ENCODE measurements at regions not wholly inside any gene's neighbourhood (a gene's known extent, or its start where the extent isn't known, plus 50 kb on each side); places are given as distances from the start of the nearest gene placed in this dataset.

GRCh38 chr2:21607572-21607971 is 483.8 kb downstream of the TDRD15 start:
- H3K27ac ChIP-seq (ENCODE audit: low read depth, low read length), result no peak overlapping the region
- H3K9ac ChIP-seq (ENCODE audit: low read length), result no peak overlapping the region
- H3K36me3 ChIP-seq (ENCODE audit: insufficient read depth, low read length), result no peaks in the 10 kb centered on the region
- no peak overlapping the region for H3K4me3 ChIP-seq (ENCODE audit: low read depth in 1 of 2, low read length in 2 of 2)
- no peaks in the 10 kb centered on the region for H3K27me3 ChIP-seq (ENCODE audit: control insufficient read depth in 1 of 2, insufficient read depth in 2 of 2, low read length in 2 of 2)
- H3K4me1 ChIP-seq (ENCODE audit: insufficient read depth, low read length), result no peaks in the 10 kb centered on the region
- H3K9me3 ChIP-seq (ENCODE audit: low read length), result no peaks in the 10 kb centered on the region

- Histone ChIP-seq H3K4me1 (ENCODE audit: insufficient read depth, low read length) (no peaks in the 10 kb centered on the region), H3K9me3 (ENCODE audit: low read length) (no peaks in the 10 kb centered on the region), H3K27me3 (ENCODE audit: control insufficient read depth in 1 of 2, insufficient read depth in 2 of 2, low read length in 2 of 2) (no peaks in the 10 kb centered on the region), H3K27ac (ENCODE audit: low read depth, low read length) (no peak overlapping the region), H3K36me3 (ENCODE audit: insufficient read depth, low read length) (no peaks in the 10 kb centered on the region), H3K4me3 (ENCODE audit: low read depth in 1 of 2, low read length in 2 of 2) (no peak overlapping the region), H3K9ac (ENCODE audit: low read length) (no peak overlapping the region)
Observed at GRCh38 chr2:21610304-21610703, 486.5 kb downstream of the TDRD15 start.

GRCh38 chr2:21617885-21618434 is 494.2 kb downstream of the TDRD15 start:
- Histone ChIP-seq H3K4me3 (ENCODE audit: low read depth in 1 of 2, low read length in 2 of 2) (no peak overlapping the region), H3K4me1 (ENCODE audit: insufficient read depth, low read length) (no peaks in the 10 kb centered on the region), H3K27me3 (ENCODE audit: control insufficient read depth in 1 of 2, insufficient read depth in 2 of 2, low read length in 2 of 2) (no peaks in the 10 kb centered on the region), H3K9me3 (ENCODE audit: low read length) (no peaks in the 10 kb centered on the region), H3K27ac (ENCODE audit: low read depth, low read length) (no peak overlapping the region), H3K9ac (ENCODE audit: low read length) (no peak overlapping the region), H3K36me3 (ENCODE audit: insufficient read depth, low read length) (no peaks in the 10 kb centered on the region)

- no peaks in the 10 kb centered on the region for H3K36me3 ChIP-seq (ENCODE audit: insufficient read depth, low read length)
Observed at GRCh38 chr2:21620771-21621170, 497.0 kb downstream of the TDRD15 start.

GRCh38 chr2:21627938-21628337 is 504.2 kb downstream of the TDRD15 start:
- H3K4me1 ChIP-seq (ENCODE audit: insufficient read depth, low read length), result no peaks in the 10 kb centered on the region
- no peaks in the 10 kb centered on the region for H3K36me3 ChIP-seq (ENCODE audit: insufficient read depth, low read length)
- H3K27ac ChIP-seq (ENCODE audit: low read depth, low read length), result no peak overlapping the region
- H3K9ac ChIP-seq (ENCODE audit: low read length), result no peak overlapping the region
- H3K27me3 ChIP-seq (ENCODE audit: control insufficient read depth in 1 of 2, insufficient read depth in 2 of 2, low read length in 2 of 2), result no peaks in the 10 kb centered on the region
- H3K9me3 ChIP-seq (ENCODE audit: low read length), result no peaks in the 10 kb centered on the region
- H3K4me3 ChIP-seq (ENCODE audit: low read depth in 1 of 2, low read length in 2 of 2), result no peak overlapping the region

More at GRCh38 chr2:21620771-21621170, 497.0 kb downstream of the TDRD15 start:
- no peak overlapping the region for H3K27ac ChIP-seq (ENCODE audit: low read depth, low read length)
- no peaks in the 10 kb centered on the region for H3K4me1 ChIP-seq (ENCODE audit: insufficient read depth, low read length)
- H3K27me3 ChIP-seq (ENCODE audit: control insufficient read depth in 1 of 2, insufficient read depth in 2 of 2, low read length in 2 of 2), result no peaks in the 10 kb centered on the region
- no peak overlapping the region for H3K4me3 ChIP-seq (ENCODE audit: low read depth in 1 of 2, low read length in 2 of 2)
- no peak overlapping the region for H3K9ac ChIP-seq (ENCODE audit: low read length)
- H3K9me3 ChIP-seq (ENCODE audit: low read length), result no peaks in the 10 kb centered on the region

GRCh38 chr2:21633015-21633414 is 509.2 kb downstream of the TDRD15 start:
- Histone ChIP-seq H3K36me3 (ENCODE audit: insufficient read depth, low read length) (no peaks in the 10 kb centered on the region), H3K9ac (ENCODE audit: low read length) (no peak overlapping the region), H3K27ac (ENCODE audit: low read depth, low read length) (no peak overlapping the region), H3K9me3 (ENCODE audit: low read length) (no peaks in the 10 kb centered on the region), H3K27me3 (ENCODE audit: control insufficient read depth in 1 of 2, insufficient read depth in 2 of 2, low read length in 2 of 2) (no peaks in the 10 kb centered on the region), H3K4me3 (ENCODE audit: low read depth in 1 of 2, low read length in 2 of 2) (no peak overlapping the region), H3K4me1 (ENCODE audit: insufficient read depth, low read length) (no peaks in the 10 kb centered on the region)

- Histone ChIP-seq H3K4me1 (ENCODE audit: insufficient read depth, low read length) (no peaks in the 10 kb centered on the region), H3K27ac (ENCODE audit: low read depth, low read length) (no peak overlapping the region), H3K9me3 (ENCODE audit: low read length) (no peaks in the 10 kb centered on the region), H3K36me3 (ENCODE audit: insufficient read depth, low read length) (no peaks in the 10 kb centered on the region), H3K27me3 (ENCODE audit: control insufficient read depth in 1 of 2, insufficient read depth in 2 of 2, low read length in 2 of 2) (no peaks in the 10 kb centered on the region), H3K4me3 (ENCODE audit: low read depth in 1 of 2, low read length in 2 of 2) (no peak overlapping the region), H3K9ac (ENCODE audit: low read length) (no peak overlapping the region)
Observed at GRCh38 chr2:21633466-21633865, 509.7 kb downstream of the TDRD15 start.

GRCh38 chr2:21633911-21634310 is 510.1 kb downstream of the TDRD15 start:
- Histone ChIP-seq H3K36me3 (ENCODE audit: insufficient read depth, low read length) (no peaks in the 10 kb centered on the region), H3K4me1 (ENCODE audit: insufficient read depth, low read length) (no peaks in the 10 kb centered on the region), H3K9ac (ENCODE audit: low read length) (no peak overlapping the region), H3K27me3 (ENCODE audit: control insufficient read depth in 1 of 2, insufficient read depth in 2 of 2, low read length in 2 of 2) (no peaks in the 10 kb centered on the region), H3K27ac (ENCODE audit: low read depth, low read length) (no peak overlapping the region), H3K4me3 (ENCODE audit: low read depth in 1 of 2, low read length in 2 of 2) (no peak overlapping the region), H3K9me3 (ENCODE audit: low read length) (no peaks in the 10 kb centered on the region)

- Histone ChIP-seq H3K27me3 (ENCODE audit: control insufficient read depth in 1 of 2, insufficient read depth in 2 of 2, low read length in 2 of 2) (no peaks in the 10 kb centered on the region), H3K27ac (ENCODE audit: low read depth, low read length) (no peak overlapping the region), H3K9me3 (ENCODE audit: low read length) (no peaks in the 10 kb centered on the region), H3K36me3 (ENCODE audit: insufficient read depth, low read length) (no peaks in the 10 kb centered on the region), H3K9ac (ENCODE audit: low read length) (no peak overlapping the region), H3K4me1 (ENCODE audit: insufficient read depth, low read length) (no peaks in the 10 kb centered on the region), H3K4me3 (ENCODE audit: low read depth in 1 of 2, low read length in 2 of 2) (no peak overlapping the region)
Observed at GRCh38 chr2:21640046-21640445, 516.3 kb downstream of the TDRD15 start.

GRCh38 chr2:21642647-21643046 is 518.9 kb downstream of the TDRD15 start:
- Histone ChIP-seq H3K27ac (ENCODE audit: low read depth, low read length) (no peak overlapping the region), H3K4me1 (ENCODE audit: insufficient read depth, low read length) (no peaks in the 10 kb centered on the region), H3K9ac (ENCODE audit: low read length) (no peak overlapping the region), H3K36me3 (ENCODE audit: insufficient read depth, low read length) (no peaks in the 10 kb centered on the region), H3K9me3 (ENCODE audit: low read length) (no peaks in the 10 kb centered on the region), H3K27me3 (ENCODE audit: control insufficient read depth in 1 of 2, insufficient read depth in 2 of 2, low read length in 2 of 2) (no peaks in the 10 kb centered on the region), H3K4me3 (ENCODE audit: low read depth in 1 of 2, low read length in 2 of 2) (no peak overlapping the region)

- Histone ChIP-seq H3K4me1 (ENCODE audit: insufficient read depth, low read length) (no peaks in the 10 kb centered on the region), H3K27me3 (ENCODE audit: control insufficient read depth in 1 of 2, insufficient read depth in 2 of 2, low read length in 2 of 2) (no peaks in the 10 kb centered on the region), H3K9me3 (ENCODE audit: low read length) (no peaks in the 10 kb centered on the region), H3K9ac (ENCODE audit: low read length) (no peak overlapping the region), H3K27ac (ENCODE audit: low read depth, low read length) (no peak overlapping the region), H3K36me3 (ENCODE audit: insufficient read depth, low read length) (no peaks in the 10 kb centered on the region), H3K4me3 (ENCODE audit: low read depth in 1 of 2, low read length in 2 of 2) (no peak overlapping the region)
Observed at GRCh38 chr2:21643180-21643579, 519.4 kb downstream of the TDRD15 start.

- no peaks in the 10 kb centered on the region for H3K9me3 ChIP-seq (ENCODE audit: low read length)
- H3K4me1 ChIP-seq (ENCODE audit: insufficient read depth, low read length), result no peaks in the 10 kb centered on the region
- no peak overlapping the region for H3K4me3 ChIP-seq (ENCODE audit: low read depth in 1 of 2, low read length in 2 of 2)
- no peaks in the 10 kb centered on the region for H3K27me3 ChIP-seq (ENCODE audit: control insufficient read depth in 1 of 2, insufficient read depth in 2 of 2, low read length in 2 of 2)
- no peaks in the 10 kb centered on the region for H3K36me3 ChIP-seq (ENCODE audit: insufficient read depth, low read length)
- no peak overlapping the region for H3K27ac ChIP-seq (ENCODE audit: low read depth, low read length)
- H3K9ac ChIP-seq (ENCODE audit: low read length), result no peak overlapping the region
Observed at GRCh38 chr2:21644266-21644665, 520.5 kb downstream of the TDRD15 start.
